Left lung (tissue), 4 donors: ENCODE measurements at regions not wholly inside any gene's neighbourhood (a gene's known extent, or its start where the extent isn't known, plus 50 kb on each side); places are given as distances from the start of the nearest gene placed in this dataset.

Experiments used
- ATAC-seq: fragments of 200-7000 bp; cut with Tn5 transposase; one replicate; pipeline ENCODE4 v1.9.1; 2020; ENCODE audit warnings: moderate library complexity
- DNase-seq, 4 donors: peaks; one replicate each; pipeline ENCODE4 v3.0.0-alpha.2; 2013 to 2020
- H3K27ac ChIP-seq, 2 donors: fragments of 200-600 bp; sonication (generic) in 1 of 2; one replicate each; pipeline versions ENCODE4 v1.5.0 to v1.8.0; 2020 to 2021
- H3K27me3 ChIP-seq, 2 donors: fragments of 200-600 bp; sonication (generic) in 1 of 2; one replicate each; pipeline versions ENCODE4 v1.5.0 to v1.8.0; 2020 to 2021
- H3K36me3 ChIP-seq, 2 donors: fragments of 200-600 bp; sonication (generic) in 1 of 2; one replicate each; pipeline versions ENCODE4 v1.5.0 to v1.8.0; 2020 to 2021
- H3K4me1 ChIP-seq, 2 donors: fragments of 200-600 bp; one replicate each; pipeline ENCODE4 v1.8.0; 2021
- H3K4me3 ChIP-seq, 2 donors: fragments of 200-600 bp; sonication (generic) in 1 of 2; one replicate each; pipeline versions ENCODE4 v1.5.0 to v1.8.0; 2020 to 2021; ENCODE audit warnings: mild to moderate bottlenecking in 1 of 2
- H3K9me3 ChIP-seq, 2 donors: fragments of 200-600 bp; sonication (generic) in 1 of 2; one replicate each; pipeline versions ENCODE4 v1.5.0 to v1.8.0; 2020 to 2021
- intact Hi-C, 2 donors: fragments of 100-400 bp; cut with DNase I; formaldehyde crosslinking; loops; one replicate each; pipeline versions ENCODE4 v1.11.2 to v1.14.2; 2022
- TF ChIP-seq, protein P1 (sequence below), 2 donors: fragments of 200-600 bp; sonication (generic) in 1 of 2; IDR thresholded peaks; one replicate each; pipeline versions ENCODE4 v1.5.0 to v1.8.0; 2021; ENCODE audit warnings: antibody characterized with exemption in 2 of 2
- donor health status: DM: no; HTN: yes; CAD: no.
- donor health status: DM: no; HTN: no; CAD: no.

DNA sequence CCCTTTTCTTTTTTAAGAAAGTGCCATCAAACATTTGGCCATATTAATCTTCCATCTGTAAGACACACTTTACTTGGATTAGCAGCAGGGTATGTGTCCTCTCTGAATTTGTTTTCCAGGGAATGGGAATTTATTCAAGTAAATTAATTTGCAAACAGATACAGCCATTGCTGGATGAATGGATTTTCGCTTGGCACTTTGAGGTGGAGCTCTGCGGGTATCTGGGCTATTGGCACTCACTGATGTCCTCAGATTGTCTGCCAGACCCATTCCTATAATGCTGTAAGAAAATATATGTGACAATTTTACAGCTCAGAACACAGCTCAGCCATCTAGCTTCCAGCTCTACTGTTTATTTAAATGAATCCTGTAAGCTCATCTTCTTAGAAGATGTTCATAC lies 201.2 kb upstream of the CDH20 start:
- Histone ChIP-seq H3K9me3 (no peaks in the 10 kb centered on the region), H3K36me3 (no peaks in the 10 kb centered on the region), H3K27me3 (no peaks in the 10 kb centered on the region), H3K27ac (no peak overlapping the region), H3K4me3 (no peak overlapping the region), H3K4me1 (no peaks in the 10 kb centered on the region)
- TF ChIP-seq, protein P1, sequence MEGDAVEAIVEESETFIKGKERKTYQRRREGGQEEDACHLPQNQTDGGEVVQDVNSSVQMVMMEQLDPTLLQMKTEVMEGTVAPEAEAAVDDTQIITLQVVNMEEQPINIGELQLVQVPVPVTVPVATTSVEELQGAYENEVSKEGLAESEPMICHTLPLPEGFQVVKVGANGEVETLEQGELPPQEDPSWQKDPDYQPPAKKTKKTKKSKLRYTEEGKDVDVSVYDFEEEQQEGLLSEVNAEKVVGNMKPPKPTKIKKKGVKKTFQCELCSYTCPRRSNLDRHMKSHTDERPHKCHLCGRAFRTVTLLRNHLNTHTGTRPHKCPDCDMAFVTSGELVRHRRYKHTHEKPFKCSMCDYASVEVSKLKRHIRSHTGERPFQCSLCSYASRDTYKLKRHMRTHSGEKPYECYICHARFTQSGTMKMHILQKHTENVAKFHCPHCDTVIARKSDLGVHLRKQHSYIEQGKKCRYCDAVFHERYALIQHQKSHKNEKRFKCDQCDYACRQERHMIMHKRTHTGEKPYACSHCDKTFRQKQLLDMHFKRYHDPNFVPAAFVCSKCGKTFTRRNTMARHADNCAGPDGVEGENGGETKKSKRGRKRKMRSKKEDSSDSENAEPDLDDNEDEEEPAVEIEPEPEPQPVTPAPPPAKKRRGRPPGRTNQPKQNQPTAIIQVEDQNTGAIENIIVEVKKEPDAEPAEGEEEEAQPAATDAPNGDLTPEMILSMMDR (IDR thresholded peaks at IDR 0.05), result no peak
- DNase-seq, result no peak
- ATAC-seq, result no peak
- intact Hi-C loops, result no loop called here

- H3K4me3 ChIP-seq, result no peak overlapping the region
- DNase-seq, result no peak
- H3K27me3 ChIP-seq, result no peaks in the 10 kb centered on the region
- no peaks in the 10 kb centered on the region for H3K9me3 ChIP-seq
- H3K27ac ChIP-seq, result no peak overlapping the region
- TF ChIP-seq, protein P1 (IDR thresholded peaks at IDR 0.05), result no peak
- H3K4me1 ChIP-seq, result no peaks in the 10 kb centered on the region
- no peaks in the 10 kb centered on the region for H3K36me3 ChIP-seq
- ATAC-seq, result no peak
- intact Hi-C loops, result no loop called here
Measured at GRCh38 chr18:61133783-61134182, 199.4 kb upstream of the CDH20 start.

GRCh38 chr18:61136711-61137251 lies 196.4 kb upstream of the CDH20 start:
- Histone ChIP-seq H3K9me3 (peaks cover 0 to 2% of the 10 kb centered on the region in 2 donors), H3K27ac (no peak overlapping the region), H3K4me1 (no peaks in the 10 kb centered on the region), H3K4me3 (no peak overlapping the region), H3K36me3 (no peaks in the 10 kb centered on the region), H3K27me3 (no peaks in the 10 kb centered on the region)
- ATAC-seq (no peak), DNase-seq (no peak)
- TF ChIP-seq, protein P1 (IDR thresholded peaks at IDR 0.05), result no peak
- intact Hi-C loops, result no loop called here

- peaks cover 0 to 15% of the 10 kb centered on the region in 2 donors for H3K9me3 ChIP-seq
- ATAC-seq (no peak), DNase-seq (peak in 1 of 4 donors; percentile 6)
- no peaks in the 10 kb centered on the region for H3K36me3 ChIP-seq
- no peaks in the 10 kb centered on the region for H3K27me3 ChIP-seq
- intact Hi-C loops, result no loop called here
- H3K4me1 ChIP-seq, result no peaks in the 10 kb centered on the region
- TF ChIP-seq, protein P1 (IDR thresholded peaks at IDR 0.05), result no peak
- no peak overlapping the region for H3K4me3 ChIP-seq
- no peak overlapping the region for H3K27ac ChIP-seq
Measured at GRCh38 chr18:61141691-61142090, 191.5 kb upstream of the CDH20 start.

DNA sequence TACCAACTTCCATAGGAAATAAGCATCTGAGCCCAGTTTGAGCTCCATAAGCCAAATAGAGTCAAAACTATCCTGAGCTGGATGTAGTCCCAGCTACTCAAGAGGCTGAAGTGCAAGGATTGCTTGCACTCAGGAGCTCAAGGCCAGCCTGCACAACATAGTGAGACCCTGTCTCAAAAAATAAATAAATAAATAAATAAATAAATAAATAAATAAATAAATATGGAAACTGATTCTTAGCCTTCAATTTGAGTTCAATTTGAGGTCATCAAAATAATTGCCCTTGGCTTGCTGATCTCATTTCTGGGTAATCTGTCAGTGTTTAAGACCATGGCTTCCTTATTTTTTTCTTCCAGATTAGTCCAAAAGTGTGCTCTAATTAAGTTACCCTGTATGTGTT lies 184.9 kb upstream of the CDH20 start:
- H3K4me3 ChIP-seq, result no peak overlapping the region
- intact Hi-C loops, result no loop called here
- H3K9me3 ChIP-seq, result peaks cover 3 to 17% of the 10 kb centered on the region in 2 donors
- H3K36me3 ChIP-seq, result no peaks in the 10 kb centered on the region
- DNase-seq, result no peak
- ATAC-seq, result no peak
- H3K4me1 ChIP-seq, result no peaks in the 10 kb centered on the region
- no peaks in the 10 kb centered on the region for H3K27me3 ChIP-seq
- no peak overlapping the region for H3K27ac ChIP-seq
- TF ChIP-seq, protein P1 (IDR thresholded peaks at IDR 0.05), result no peak
